ENCODE measurements at regions not wholly inside any gene's neighbourhood (a gene's known extent, or its start where the extent isn't known, plus 50 kb on each side); places are given as distances from the start of the nearest gene placed in this dataset.

DNA sequence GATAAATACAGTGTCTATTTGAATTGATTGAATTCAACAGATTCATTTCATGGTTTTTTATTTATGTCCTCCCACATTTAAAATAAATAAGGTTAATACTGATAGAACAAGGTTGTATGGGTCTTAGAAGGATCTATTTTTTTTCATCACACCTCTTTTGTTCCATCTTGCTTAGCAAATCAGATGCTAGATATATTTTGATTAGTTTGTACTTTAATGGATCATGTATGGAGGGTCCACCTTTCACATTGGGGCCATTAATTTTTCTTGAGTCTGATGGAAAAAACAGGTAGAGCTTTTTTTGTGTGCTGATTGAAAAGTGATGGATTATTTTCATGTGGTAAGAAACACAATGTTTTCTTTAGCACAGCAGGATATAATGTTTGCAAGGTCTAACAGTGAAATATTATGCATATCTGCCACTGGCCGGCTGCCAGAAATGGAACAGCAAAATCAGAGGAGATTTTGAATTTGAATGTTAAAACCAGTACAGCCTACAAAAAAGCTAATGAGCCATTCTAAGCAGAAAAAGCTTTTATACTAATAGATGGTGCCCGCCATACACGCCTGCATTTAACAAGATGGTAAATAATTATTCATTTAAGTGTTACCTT is 188.1 kb upstream of the ETAA1 start:
- no peaks in the 10 kb centered on the region for H3K9me3 Mint-ChIP-seq (ENCODE audit: unreplicated experiment)
- no peak overlapping the region for H3K4me3 Mint-ChIP-seq (ENCODE audit: unreplicated experiment)
- H3K27ac Mint-ChIP-seq (ENCODE audit: unreplicated experiment), result no peak overlapping the region
- no peaks in the 10 kb centered on the region for H3K36me3 Mint-ChIP-seq (ENCODE audit: unreplicated experiment)
- peaks cover 9% of the 10 kb centered on the region for H3K4me1 Mint-ChIP-seq (ENCODE audit: unreplicated experiment)
- peaks cover 33% of the 10 kb centered on the region for H3K27me3 Mint-ChIP-seq (ENCODE audit: unreplicated experiment)
- no peak for DNase-seq (ENCODE audit: extremely low spot score, unreplicated experiment)
- TF ChIP-seq, protein P1, sequence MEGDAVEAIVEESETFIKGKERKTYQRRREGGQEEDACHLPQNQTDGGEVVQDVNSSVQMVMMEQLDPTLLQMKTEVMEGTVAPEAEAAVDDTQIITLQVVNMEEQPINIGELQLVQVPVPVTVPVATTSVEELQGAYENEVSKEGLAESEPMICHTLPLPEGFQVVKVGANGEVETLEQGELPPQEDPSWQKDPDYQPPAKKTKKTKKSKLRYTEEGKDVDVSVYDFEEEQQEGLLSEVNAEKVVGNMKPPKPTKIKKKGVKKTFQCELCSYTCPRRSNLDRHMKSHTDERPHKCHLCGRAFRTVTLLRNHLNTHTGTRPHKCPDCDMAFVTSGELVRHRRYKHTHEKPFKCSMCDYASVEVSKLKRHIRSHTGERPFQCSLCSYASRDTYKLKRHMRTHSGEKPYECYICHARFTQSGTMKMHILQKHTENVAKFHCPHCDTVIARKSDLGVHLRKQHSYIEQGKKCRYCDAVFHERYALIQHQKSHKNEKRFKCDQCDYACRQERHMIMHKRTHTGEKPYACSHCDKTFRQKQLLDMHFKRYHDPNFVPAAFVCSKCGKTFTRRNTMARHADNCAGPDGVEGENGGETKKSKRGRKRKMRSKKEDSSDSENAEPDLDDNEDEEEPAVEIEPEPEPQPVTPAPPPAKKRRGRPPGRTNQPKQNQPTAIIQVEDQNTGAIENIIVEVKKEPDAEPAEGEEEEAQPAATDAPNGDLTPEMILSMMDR (IDR thresholded peaks at IDR 0.05), result no peak

GRCh38 chr2:67210430-67210829 is 186.7 kb upstream of the ETAA1 start:
- Mint-ChIP-seq H3K27ac (ENCODE audit: unreplicated experiment) (no peak overlapping the region), H3K4me3 (ENCODE audit: unreplicated experiment) (no peak overlapping the region), H3K4me1 (ENCODE audit: unreplicated experiment) (peaks cover 15% of the 10 kb centered on the region)

DNA sequence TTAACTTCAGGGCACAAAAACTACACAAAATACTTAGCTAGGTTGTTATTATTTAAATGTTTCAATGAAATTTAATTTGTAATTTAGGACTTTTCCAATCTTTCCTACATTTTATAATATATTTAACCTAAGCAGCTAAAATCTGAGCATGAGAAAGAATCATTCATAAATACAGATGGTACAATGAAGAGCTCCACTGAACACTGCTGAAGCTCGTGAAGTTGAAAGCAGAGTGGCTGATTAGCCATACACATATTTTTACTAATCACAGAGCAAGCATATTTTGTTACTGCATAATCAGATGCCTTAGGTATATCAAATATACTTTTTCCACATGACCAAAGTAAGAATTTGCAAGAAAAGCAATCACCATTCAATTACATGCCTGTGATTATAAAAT is 184.9 kb upstream of the ETAA1 start:
- DNase-seq (ENCODE audit: extremely low spot score, unreplicated experiment), result no peak
- Mint-ChIP-seq H3K27me3 (ENCODE audit: unreplicated experiment) (peaks cover 21% of the 10 kb centered on the region), H3K36me3 (ENCODE audit: unreplicated experiment) (no peaks in the 10 kb centered on the region), H3K9me3 (ENCODE audit: unreplicated experiment) (no peaks in the 10 kb centered on the region), H3K27ac (ENCODE audit: unreplicated experiment) (no peak overlapping the region), H3K4me1 (ENCODE audit: unreplicated experiment) (peaks cover 19% of the 10 kb centered on the region), H3K4me3 (ENCODE audit: unreplicated experiment) (no peak overlapping the region)
- TF ChIP-seq, protein P1 (IDR thresholded peaks at IDR 0.05), result no peak

More at GRCh38 chr2:67210430-67210829, 186.7 kb upstream of the ETAA1 start:
- H3K27me3 Mint-ChIP-seq (ENCODE audit: unreplicated experiment), result peaks cover 26% of the 10 kb centered on the region
- H3K36me3 Mint-ChIP-seq (ENCODE audit: unreplicated experiment), result no peaks in the 10 kb centered on the region
- TF ChIP-seq, protein P1 (IDR thresholded peaks at IDR 0.05), result no peak
- no peaks in the 10 kb centered on the region for H3K9me3 Mint-ChIP-seq (ENCODE audit: unreplicated experiment)
- no peak for DNase-seq (ENCODE audit: extremely low spot score, unreplicated experiment)

- H3K9me3 Mint-ChIP-seq (ENCODE audit: unreplicated experiment), result peaks cover 3% of the 10 kb centered on the region
- no peak overlapping the region for H3K27ac Mint-ChIP-seq (ENCODE audit: unreplicated experiment)
- peaks cover 17% of the 10 kb centered on the region for H3K27me3 Mint-ChIP-seq (ENCODE audit: unreplicated experiment)
- peaks cover 19% of the 10 kb centered on the region for H3K4me1 Mint-ChIP-seq (ENCODE audit: unreplicated experiment)
- H3K36me3 Mint-ChIP-seq (ENCODE audit: unreplicated experiment), result peaks cover 3% of the 10 kb centered on the region
- TF ChIP-seq, protein P1 (IDR thresholded peaks at IDR 0.05), result no peak
- no peak for DNase-seq (ENCODE audit: extremely low spot score, unreplicated experiment)
- H3K4me3 Mint-ChIP-seq (ENCODE audit: unreplicated experiment), result no peak overlapping the region
Observed at GRCh38 chr2:67213270-67213670, 183.9 kb upstream of the ETAA1 start.

DNA sequence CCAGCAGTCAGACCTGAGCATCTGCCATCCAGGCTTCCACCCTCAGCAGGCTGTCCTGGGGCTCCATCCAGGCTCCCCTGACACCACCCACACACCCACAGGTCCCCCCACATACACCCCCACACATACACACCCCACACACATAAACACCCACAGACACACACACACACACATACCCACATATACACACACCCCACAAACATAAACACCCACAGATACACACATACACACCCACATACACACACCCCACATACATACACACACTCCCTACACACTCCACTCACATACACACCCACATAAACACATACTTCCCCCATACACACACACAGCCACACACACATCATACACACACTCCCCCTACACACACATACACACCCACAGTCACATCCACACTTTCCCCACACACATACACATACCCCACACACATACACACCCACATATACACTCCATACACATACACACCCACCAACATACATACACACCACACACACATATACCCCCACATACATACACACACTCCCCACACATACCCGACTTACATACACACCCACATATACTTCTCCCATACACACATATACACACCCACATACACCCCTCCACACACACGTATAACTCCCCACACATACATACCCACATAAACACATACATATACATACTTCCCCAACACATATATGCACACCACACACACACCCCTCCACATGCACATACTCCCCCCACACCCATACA is 183.3 kb upstream of the ETAA1 start:
- Mint-ChIP-seq H3K9me3 (ENCODE audit: unreplicated experiment) (peaks cover 3% of the 10 kb centered on the region), H3K36me3 (ENCODE audit: unreplicated experiment) (peaks cover 3% of the 10 kb centered on the region), H3K27me3 (ENCODE audit: unreplicated experiment) (peaks cover 17% of the 10 kb centered on the region), H3K4me3 (ENCODE audit: unreplicated experiment) (no peak overlapping the region), H3K27ac (ENCODE audit: unreplicated experiment) (no peak overlapping the region), H3K4me1 (ENCODE audit: unreplicated experiment) (peaks cover 18% of the 10 kb centered on the region)
- DNase-seq (ENCODE audit: extremely low spot score, unreplicated experiment), result no peak
- TF ChIP-seq, protein P1 (IDR thresholded peaks at IDR 0.05), result no peak
